Activated CD8-positive, alpha-beta memory T cell treated with anti-CD3 and anti-CD28 coated beads for 24 hours (primary cell): ENCODE measurements at regions not wholly inside any gene's neighbourhood (a gene's known extent, or its start where the extent isn't known, plus 50 kb on each side); places are given as distances from the start of the nearest gene placed in this dataset.
A peak's percentile ranks its signal among the peaks of the same experiment; 100 is the strongest.

Experiments
- DNase-seq: peaks from one replicate; pipeline ENCODE4 v3.0.0-alpha.2; 2020

DNA sequence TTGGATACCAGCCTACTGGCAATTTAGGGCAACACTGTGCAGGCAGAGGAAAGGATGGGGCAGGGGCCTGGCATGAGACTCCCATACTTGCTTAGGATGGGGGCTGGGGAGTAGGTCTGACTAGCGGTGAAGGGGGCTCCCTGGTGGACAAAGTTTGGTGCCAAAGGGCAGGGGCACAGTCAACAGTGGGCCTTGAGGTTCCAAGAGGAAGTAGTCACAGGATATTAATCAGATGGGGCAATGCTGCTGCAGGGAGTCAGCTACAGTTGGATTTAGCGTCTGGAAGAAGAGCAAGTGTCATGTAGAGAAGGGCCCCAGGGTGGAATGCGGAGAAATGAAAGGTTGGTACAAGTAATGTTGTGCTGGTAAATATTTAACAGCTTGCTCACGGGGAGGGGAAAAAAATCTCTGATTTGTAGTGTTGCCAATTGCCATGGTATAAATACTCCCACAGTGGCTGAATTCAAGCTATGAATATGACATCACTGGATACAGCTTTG is 139.4 kb downstream of the PJA1 start:
- DNase-seq, result no peak

DNA sequence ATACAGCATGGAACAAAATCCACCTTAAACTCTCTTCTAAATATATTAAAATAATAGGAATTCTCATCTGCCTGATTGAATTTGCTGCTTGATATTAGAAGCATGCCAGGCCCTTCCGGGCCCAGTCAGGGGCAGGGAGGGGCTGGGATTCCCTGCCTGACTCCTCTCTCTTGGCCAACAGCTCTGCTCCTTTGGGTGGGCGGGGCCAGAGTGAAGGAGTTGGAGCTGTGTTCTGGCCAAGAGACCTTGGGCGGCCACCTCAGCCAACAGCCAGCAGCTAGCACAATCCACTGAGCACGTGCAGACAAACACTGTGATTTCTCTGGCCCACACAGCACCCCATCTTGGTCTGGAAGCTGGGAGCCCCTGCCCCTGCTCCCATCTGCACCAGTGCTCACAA is 140.3 kb downstream of the PJA1 start:
- DNase-seq, result no peak

DNA sequence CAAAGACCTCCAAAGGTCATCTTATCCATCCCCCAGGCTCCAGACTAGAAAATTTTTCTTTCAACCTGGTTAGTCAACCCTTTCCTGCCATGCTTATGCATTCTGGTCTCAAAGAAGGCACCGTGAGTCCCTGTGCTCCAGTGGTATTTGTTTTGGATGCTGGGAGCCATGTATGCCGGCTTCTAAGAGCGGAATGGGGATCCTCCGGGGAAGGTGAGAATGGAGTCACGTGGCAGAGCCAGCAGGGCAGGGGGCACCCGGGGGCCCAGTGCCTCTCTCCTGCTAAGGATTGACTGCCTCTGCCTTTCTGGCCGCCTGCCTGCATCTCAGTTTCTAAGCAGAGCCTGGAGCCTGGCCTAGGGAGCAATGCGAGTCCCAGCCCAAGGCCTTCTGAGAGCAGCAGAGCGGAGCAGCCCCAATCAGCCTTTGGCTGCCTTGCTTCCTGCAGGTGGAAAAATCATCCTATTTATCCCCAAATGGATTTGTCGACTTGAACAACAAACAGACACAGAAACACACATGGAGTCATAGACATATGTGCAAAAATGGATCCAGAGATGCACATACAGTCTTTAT is 141.0 kb downstream of the PJA1 start:
- DNase-seq, result no peak

DNA sequence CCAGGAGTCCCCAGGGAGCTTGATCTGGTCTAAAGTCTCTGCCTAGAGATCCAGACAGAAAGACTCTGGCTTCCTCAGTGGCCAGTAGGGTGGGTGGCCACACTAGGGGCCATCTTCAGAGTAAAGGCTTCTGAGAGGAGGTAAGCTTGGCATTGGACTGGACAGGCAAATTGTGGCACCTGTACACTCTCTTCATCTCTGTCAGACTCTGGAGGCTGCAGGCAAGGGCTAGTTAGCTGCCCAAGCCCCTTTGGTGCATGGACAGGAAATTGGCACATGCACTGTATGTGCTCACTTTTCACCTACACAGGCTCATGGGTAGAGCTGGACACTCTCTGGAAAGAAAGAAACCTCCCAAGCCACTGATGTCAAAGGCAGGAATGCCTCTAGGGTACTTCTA is 142.8 kb downstream of the PJA1 start:
- no peak for DNase-seq

DNA sequence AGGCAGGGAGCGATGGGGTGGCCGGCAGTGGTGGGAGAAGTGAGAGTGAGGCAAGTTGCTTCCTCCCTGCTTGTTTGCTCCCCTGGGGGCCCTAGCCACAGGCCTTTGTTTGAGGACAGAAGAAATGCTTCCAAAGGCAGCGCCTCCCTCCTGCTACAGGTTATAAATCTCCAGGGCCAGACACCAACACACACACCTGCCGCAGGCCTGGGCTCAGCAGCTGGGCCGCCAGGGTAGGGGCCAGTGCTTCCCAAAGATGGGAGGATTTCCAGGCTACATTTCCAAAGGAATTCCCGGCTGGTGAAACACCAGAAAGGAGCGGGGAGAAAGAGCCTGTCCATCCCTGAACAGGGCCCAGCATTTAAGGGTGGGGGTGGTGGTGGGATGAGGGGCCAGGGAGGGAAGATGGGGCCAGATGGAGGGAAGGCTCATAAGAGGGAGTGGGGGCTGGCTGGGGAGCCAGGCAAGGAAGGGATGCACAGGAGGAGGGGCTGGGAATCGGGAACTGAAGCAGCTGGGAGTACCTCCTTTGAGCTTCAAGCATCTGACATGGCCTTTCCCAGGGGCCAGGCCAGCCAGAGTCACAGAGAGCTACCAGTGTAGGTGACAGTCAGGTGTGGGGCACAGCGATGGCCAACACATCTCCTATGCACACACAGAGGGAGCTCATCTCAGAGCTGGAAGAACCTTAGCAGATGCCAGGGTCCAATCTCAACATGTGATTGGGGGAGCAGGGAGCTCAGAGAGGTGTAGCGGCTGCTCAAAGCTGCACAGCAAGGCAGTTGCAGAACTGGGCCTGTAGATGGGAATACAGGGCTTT is 143.9 kb downstream of the PJA1 start:
- DNase-seq, result no peak

DNA sequence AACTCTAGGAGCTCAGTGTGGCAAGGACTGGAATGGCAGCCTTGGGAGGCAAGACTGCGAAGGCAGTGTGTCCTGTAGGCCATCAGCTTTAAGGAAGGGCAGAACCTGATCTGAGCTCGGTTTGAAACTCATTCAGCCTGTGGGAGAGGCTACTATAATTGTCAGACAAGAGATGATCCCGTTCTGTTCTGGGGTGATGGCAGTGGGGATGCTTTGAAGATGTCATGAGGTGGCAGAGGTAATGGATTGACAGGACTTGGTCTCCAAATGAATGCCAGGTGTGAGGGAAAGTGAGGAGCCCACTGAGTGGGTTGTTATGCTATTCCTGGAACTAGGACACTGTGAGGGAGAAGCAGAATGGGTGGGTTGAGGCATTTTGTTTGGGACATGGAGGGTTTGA is 144.9 kb downstream of the PJA1 start:
- no peak for DNase-seq

DNA sequence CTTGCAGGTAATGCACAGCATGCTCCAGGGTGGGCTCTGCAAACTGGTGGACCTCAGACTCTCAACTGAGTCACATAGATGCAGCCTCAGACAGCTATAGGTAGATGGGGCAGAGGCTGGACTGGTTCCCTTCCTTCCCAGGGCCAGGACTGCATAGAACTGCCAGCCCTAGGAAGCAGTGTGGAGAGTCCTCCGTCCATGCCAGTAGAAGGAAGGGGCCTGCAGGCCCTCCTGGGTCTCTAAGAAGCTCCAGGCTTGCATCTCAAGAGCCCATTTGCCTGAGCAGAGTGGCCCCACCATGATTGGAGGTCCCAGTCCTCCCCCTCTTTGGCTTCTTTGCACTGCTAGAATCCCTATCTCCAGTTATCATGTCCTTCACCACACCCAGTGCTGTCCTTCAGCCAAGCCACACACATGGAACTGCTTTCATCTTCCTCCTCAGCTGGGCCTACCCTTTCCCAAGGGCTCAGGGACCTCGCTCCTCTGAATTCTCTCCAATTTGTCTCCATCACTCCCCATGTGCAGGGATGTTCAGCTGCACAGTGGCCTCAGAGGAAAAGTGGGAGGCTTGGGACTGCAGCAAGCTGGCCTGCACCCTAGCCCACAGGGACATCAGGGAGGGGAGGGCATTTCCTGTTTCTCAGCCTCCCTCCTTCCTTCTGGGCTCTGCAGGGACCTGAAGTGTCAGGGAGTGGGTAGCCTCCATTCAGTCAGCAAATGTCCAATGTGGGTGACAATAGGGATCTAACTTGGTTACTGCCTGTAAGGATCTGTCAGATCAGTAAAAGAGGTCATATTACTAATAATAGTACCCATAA is 146.0 kb downstream of the PJA1 start:
- DNase-seq, result no peak

DNA sequence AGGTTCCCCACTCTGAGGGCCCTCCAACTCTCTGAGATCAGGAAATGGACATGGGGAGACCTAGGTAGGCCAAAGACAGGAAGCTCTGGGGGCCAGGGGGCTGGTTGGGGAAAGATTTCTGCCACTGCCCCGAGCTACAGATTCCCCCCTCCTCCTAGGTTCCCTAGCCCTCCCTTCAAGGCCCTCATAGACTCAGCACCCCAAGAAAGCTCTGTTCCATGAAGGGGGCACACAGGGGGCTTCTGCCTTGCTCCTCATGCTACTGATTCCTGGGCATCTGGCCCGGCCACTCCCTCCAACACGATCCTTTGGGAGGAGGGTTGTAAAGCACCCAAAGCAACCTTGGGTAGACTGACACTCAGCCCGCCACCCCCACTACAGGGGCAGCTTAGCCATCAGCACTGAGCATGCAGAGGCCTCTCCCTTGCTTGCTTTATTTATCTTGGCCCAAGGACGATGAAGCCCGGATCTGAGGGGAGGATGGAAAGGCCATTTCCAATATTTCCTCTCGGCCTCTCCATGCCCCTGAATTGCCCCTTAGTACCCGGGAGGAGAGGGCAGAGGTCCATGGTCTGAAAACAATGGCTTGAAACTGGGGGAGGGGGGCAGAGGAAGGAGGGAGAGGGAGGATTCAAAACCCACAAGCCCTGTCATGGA is 146.7 kb downstream of the PJA1 start:
- DNase-seq, result no peak

DNA sequence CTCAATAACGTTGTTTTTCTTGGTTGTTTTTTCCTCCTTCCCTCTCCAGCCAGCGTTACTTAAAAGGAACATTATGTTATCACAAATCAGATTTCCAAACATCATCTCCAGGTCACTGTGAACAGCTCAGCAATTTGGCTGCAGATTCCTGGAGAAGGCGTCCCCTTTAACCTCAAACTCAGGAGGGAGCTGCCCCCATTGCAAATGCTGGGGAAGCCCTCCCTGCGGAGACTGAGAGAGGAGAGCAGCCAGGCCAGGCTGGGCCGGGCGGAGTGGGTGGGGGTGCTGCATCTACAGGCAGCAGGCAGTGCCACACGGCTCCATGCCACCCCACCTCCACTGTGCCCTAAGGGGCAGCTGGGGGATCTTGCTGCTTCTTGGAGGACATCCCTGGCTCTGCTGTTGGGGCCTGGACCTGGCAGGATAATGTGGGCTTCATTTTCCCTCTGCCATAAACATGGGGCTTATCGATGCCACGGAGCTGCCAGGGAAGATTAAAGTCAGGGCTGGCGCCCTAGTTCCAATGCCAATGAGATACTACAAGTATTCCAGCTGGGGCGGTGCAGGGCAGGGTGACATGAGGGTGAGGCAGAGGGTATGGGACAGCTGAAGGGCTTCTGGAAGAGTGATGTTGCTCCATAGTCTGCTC is 148.8 kb downstream of the PJA1 start:
- DNase-seq, result no peak

DNA sequence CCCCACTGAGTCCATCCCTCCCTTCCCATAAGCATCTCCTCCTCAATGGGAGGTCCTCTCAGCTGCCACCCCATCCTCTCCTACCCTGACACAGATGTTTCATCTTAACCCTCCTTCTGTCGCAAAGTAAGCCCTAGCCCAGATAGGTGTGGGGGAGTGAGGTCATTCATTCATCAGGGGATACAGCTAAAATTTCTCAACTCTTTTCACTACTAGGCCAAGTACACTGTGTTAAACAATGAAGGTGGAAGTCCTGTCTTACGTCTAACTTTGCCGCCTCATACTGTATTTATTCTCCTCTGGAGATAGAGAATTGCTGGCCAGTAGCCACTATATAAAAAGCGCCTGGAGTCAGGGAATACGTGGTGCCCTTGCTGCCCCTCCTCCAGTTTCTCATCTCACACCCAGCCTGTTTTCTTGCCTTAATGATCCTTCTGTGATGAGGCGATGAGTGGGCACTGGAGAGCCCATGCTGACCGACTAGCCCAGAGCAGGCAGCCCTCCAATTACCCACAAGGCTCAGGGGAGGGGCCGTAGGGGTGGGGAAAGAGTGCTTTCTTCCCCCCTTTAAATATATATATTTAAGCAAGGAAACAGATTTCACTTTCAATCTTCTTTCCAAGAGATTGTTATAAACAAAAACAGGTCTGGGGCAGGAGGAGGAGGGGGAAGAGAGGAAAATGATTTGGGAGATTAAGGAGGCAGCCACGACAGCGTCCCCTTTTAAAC is 149.5 kb downstream of the PJA1 start:
- DNase-seq, result no peak

DNA sequence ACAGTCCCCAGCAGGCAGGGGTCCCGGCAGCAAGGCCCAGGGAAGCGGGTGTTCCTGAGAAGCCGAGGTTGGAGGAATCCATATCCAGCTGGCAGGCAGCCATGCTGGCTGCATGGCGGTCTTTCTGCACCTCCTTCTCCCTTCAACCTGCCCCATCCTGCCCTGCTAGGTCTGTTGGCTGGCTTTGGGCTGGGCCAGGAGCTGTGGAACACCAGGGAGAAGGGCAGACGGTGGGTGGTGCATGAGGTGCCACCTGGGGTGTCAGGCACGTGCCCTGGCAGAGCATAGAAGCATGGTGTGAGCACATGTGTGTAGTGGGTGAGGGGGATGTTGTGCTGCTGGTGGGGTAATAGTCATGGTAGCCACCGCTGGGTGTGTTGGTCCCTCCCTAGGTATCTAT is 150.1 kb downstream of the PJA1 start:
- no peak for DNase-seq

DNA sequence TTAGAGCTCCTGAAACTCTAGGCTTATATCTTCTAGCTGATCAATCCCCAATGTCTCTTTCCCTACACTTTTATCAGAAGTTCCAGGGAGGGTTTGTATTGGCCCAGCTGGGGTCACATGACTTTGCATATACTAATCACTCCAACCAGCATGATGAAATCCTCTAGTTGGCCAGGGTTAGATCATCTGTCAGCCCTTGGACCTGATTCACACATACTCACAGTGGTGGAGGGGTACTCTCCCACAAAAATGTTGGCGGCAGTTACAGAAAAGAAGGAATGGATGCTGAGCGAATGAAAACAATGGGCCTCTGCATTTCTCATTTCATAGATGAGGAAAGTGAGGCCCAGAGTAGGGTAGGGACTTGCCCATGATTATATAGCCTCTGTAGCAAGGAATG is 151.1 kb downstream of the PJA1 start:
- DNase-seq, result no peak

DNA sequence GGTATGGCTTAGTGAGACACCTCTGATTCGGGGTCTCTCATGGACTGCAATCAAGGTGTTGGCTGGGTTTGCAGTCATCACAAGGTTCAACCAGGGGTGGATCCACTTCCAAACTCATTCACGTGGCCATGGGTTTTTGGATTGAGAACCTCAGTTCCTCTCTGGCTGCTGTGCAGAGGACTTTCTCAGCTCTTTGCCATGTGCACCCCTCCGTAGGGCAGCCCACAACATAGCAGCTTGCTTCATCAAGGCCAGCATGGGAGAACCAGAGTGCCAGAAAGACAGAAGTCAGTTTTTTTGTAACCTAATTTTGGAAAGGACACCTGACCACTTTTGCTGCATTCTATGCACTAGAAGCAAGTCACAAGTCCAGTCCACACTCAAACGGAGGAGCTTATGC is 154.9 kb downstream of the PJA1 start:
- peak; percentile 45 for DNase-seq

DNA sequence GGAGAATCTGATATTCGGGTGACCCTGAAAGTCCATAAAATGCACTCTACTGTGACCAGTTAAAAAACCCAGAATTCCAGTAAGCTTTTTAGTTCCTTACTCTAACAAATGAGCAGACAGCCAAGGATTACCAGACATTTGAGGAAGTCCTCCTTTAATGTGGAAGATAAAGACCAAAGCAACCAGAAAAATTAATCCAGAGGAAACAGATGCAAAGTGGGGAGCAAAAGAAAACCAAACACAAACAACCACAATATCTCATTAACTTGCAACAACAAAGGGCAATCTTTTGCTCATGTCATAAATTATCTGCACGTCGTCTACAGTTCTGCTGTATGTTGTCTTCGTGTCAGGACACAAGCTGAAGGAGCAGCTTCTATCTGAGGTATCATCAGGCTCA is 164.4 kb downstream of the PJA1 start:
- no peak for DNase-seq

DNA sequence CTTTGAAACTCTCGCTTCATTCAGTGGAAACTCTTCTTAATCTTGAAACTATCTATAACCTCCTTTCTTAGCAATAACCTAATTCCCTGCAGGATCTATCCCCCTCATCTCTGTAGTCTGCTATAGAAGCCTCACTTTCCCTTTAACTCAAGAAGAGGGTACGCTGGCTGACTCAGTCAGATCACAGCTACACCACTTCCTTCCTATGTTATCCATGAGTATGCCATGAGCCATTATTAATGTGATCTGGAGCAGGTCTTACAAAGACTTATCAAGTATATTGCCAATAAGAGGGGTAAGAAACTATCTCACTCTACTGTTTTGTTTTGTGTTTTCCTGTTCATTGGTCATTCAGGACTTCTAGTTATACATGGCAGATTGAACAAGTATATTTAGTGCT is 165.3 kb downstream of the PJA1 start:
- DNase-seq, result no peak

DNA sequence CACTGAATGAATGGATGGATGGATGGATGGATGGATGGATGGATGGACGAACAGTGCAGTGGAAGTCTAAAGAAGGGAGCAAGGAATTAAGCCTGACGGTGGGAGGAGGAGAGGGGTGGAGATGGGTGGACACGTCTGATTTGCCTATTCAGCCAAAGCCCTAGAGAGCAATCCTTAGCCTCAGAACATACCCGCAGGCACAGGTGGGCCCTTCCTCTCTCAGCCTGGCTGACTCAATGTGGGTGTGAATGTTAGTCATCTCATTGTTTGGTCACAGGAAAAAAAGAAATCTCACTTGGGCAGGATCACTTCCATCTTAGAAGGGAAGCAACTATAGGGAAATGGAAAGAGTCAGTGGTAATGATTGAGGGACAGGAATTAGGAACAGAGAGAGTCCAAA is 165.9 kb downstream of the PJA1 start:
- DNase-seq, result no peak

DNA sequence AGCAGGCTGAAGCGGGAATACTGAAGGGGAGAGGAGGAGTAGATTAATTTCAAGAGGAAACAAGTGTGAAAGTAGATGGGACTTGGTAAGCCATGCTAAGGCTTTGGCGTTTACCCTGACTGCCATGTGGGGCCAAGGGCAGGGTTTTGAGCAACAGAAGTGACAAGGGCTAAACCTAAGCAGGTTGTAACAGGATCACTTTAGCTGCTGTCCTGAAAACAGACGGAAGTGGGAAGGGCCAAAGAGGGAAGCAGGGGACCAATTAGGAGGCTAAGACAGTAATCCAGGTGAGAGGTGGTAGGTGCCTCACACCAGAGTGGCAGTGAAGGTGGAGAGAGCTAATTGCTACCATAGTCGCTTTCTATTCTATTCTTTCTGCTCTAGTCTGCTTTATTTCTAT is 166.5 kb downstream of the PJA1 start:
- DNase-seq, result no peak

DNA sequence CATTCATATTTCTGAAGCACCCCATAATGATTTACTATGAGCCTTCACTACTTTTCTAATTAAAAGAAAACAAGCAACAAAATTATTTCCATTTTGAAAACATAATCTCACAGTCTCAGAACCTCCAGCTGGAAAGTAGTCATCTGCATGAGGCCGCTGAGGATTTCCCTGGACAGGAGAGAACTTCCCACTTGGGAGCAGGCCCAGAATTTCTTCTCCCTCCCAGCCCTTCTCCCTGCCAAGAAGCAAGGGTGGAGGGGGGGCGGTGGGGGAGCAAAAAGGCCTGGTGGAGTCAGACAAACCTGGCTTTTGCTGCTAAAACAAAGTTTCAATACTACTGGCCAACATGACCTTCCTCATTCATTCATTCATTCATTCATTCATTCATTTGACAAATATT is 167.3 kb downstream of the PJA1 start:
- DNase-seq, result no peak

DNA sequence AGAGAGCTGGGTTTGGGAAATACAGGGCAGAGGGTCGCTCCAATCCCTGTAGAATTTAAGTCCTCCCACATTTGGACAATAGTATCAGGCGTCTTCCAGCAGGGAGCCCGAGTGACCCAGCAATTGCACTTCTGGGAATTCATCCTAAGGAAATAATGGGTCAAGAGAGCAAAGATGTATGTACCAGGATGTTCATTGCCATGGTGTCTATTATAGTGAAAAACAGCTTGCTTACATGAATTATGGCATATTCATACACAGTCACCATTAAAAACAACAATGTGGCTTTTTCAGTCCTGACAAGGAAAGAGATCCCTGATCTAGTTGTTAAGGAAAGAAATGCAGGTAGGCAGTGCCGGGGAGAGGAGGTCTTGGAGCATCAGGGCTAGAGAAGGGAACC is 167.7 kb downstream of the PJA1 start:
- no peak for DNase-seq

DNA sequence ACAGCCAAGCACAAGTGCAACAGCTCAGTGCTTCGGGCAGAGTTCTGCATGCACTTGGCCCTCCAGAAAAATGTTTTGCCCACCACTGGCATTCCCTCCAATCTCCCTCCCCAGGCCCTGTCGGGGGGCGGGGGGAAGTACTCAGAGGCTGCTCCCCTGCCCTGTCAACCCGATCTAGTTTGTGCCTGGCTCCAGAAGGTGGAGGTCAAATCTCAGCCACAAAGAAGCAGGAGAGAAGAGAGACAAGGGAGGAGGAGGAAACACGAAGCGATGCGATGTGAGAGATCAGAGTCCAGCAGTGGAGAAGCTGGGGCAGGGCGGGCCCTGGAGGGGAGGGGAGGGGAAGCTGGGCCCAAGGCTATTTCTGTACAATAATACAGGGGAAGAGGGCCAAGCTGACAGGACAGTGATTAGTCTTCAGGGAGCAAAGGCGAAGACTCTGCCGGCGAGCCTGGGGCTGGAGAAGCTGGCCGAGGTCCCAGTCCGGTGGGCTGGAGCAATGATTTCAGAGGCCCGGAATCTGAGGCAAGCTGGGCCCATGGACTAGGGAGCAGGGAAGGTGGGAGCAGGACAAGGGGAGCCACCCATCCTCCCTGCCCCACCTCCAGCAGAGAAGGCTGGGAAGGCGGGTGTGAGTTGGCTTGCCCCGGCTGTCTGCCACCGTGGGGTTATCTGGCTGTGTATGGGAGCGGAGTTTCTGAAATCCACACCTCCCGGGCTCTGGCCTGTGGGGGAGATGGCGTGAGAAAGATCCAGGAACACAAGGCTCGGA is 167.1 kb downstream of the EFNB1 start:
- DNase-seq, result no peak

DNA sequence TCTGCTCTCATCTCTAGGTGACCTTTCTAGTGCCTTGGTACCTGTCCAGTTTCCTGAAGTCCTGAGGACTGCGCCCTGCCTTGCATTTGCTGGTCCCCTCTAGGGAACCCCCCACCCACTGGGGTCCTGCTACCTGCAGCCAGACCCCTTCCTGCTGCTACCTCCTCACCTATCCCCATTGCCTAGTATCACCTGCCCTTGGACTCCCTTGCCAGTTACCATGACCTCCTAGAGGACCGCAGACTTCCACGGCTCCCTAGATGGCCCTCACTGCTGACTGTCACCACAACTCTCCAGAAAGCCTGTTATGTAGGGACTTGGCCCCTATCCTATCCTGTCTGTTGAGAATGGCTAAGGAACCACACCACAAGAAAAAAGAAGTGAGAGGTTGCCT is 166.6 kb downstream of the EFNB1 start:
- no peak for DNase-seq
